GM10266 (cell line): ENCODE measurements at regions not wholly inside any gene's neighbourhood (a gene's known extent, or its start where the extent isn't known, plus 50 kb on each side); places are given as distances from the start of the nearest gene placed in this dataset.

Experiments
- DNase-seq: peaks from one replicate; pipeline ENCODE4 v3.0.0; 2012; ENCODE audit errors: extremely low spot score
- CTCF ChIP-seq: IDR thresholded peaks from 2 replicates; pipeline ENCODE4 v1.5.1; 2012; ENCODE audit warnings: mild to moderate bottlenecking, low read depth; ENCODE audit not compliant: control insufficient read depth, insufficient read depth; ENCODE audit errors: missing control alignments

GRCh38 chr17:72346306-72346705 lies 225.5 kb downstream of the SOX9 start:
- TF ChIP-seq CTCF: no peak
- no peak for DNase-seq

- TF ChIP-seq CTCF: no peak
- no peak for DNase-seq
These were observed 228.2 kb downstream of the SOX9 start for GRCh38 chr17:72349011-72349410.

- no peak for DNase-seq
- no peak for TF ChIP-seq CTCF
These were observed 228.7 kb downstream of the SOX9 start for GRCh38 chr17:72349491-72349995.

GRCh38 chr17:72350073-72350472 lies 229.3 kb downstream of the SOX9 start:
- no peak for DNase-seq
- TF ChIP-seq CTCF: no peak

GRCh38 chr17:72351365-72351764 lies 230.5 kb downstream of the SOX9 start:
- no peak for DNase-seq
- no peak for TF ChIP-seq CTCF

- TF ChIP-seq CTCF: no peak
- no peak for DNase-seq
These were observed 231.1 kb downstream of the SOX9 start for GRCh38 chr17:72351884-72352346.

GRCh38 chr17:72353502-72353901 lies 232.7 kb downstream of the SOX9 start:
- TF ChIP-seq CTCF: no peak
- no peak for DNase-seq
